A172 (cell line): ENCODE measurements at regions not wholly inside any gene's neighbourhood (a gene's known extent, or its start where the extent isn't known, plus 50 kb on each side); places are given as distances from the start of the nearest gene placed in this dataset.

Experiments
- DNase-seq: peaks from one replicate; pipeline ENCODE4 v3.0.0-alpha.2; 2015; ENCODE audit warnings: low spot score

GRCh38 chr15:89399238-89400115, 64.9 kb upstream of the POLG start:
- DNase-seq, result no peak

- DNase-seq, result no peak
Observed at GRCh38 chr15:89398896-89399237, 64.2 kb upstream of the POLG start.

- no peak for DNase-seq
Observed at GRCh38 chr15:89397653-89398023, 63.0 kb upstream of the POLG start.

- DNase-seq, result no peak
Observed at GRCh38 chr15:89396723-89397652, 62.4 kb upstream of the POLG start.

- peak; percentile 31 for DNase-seq
Observed at GRCh38 chr15:89395996-89396395, 61.4 kb upstream of the POLG start.

GRCh38 chr15:89395461-89395871, 60.8 kb upstream of the POLG start:
- no peak for DNase-seq

- DNase-seq, result no peak
Observed at GRCh38 chr15:89395031-89395430, 60.4 kb upstream of the POLG start.

- DNase-seq, result no peak
Observed at GRCh38 chr15:89393056-89393455, 58.4 kb upstream of the POLG start.

GRCh38 chr15:89391685-89392257, 57.1 kb upstream of the POLG start:
- DNase-seq, result no peak

- no peak for DNase-seq
Observed at GRCh38 chr15:89389841-89390603, 55.4 kb upstream of the POLG start.

GRCh38 chr15:89387140-89387903, 52.7 kb upstream of the POLG start:
- no peak for DNase-seq

- peak; percentile 43 for DNase-seq
Observed at GRCh38 chr15:89385596-89386331, 51.1 kb upstream of the POLG start.
